HG03521 (cell line): ENCODE measurements at regions not wholly inside any gene's neighbourhood (a gene's known extent, or its start where the extent isn't known, plus 50 kb on each side); places are given as distances from the start of the nearest gene placed in this dataset.

Experiments used
- ATAC-seq: cut with Tn5 transposase; IDR thresholded peaks from one replicate; pipeline ENCODE4 v1.9.1; 2021; ENCODE audit warnings: mild to moderate bottlenecking, moderate library complexity; ENCODE audit not compliant: unreplicated experiment

GRCh38 chr12:93173178-93173957 lies 204.4 kb upstream of the NUDT4 start:
- no peak for ATAC-seq

GRCh38 chr12:93174048-93174447 lies 203.7 kb upstream of the NUDT4 start:
- no peak for ATAC-seq

GRCh38 chr12:93174473-93174872 lies 203.3 kb upstream of the NUDT4 start:
- no peak for ATAC-seq

GRCh38 chr12:93176165-93176564 lies 201.6 kb upstream of the NUDT4 start:
- ATAC-seq: no peak

- no peak for ATAC-seq
These were observed 201.1 kb upstream of the NUDT4 start for GRCh38 chr12:93176610-93177126.

GRCh38 chr12:93177208-93178153 lies 200.2 kb upstream of the NUDT4 start:
- ATAC-seq: no peak

GRCh38 chr12:93178154-93178878 lies 199.4 kb upstream of the NUDT4 start:
- no peak for ATAC-seq

- ATAC-seq: no peak
These were observed 197.9 kb upstream of the NUDT4 start for GRCh38 chr12:93179792-93180191.

- no peak for ATAC-seq
These were observed 197.2 kb upstream of the NUDT4 start for GRCh38 chr12:93180566-93180965.

- no peak for ATAC-seq
These were observed 196.2 kb upstream of the NUDT4 start for GRCh38 chr12:93181409-93181965.

GRCh38 chr12:93183940-93184671 lies 193.6 kb upstream of the NUDT4 start:
- ATAC-seq: peak; percentile 77

GRCh38 chr12:93184672-93185368 lies 192.9 kb upstream of the NUDT4 start:
- ATAC-seq: no peak

GRCh38 chr12:93185369-93185741 lies 192.4 kb upstream of the NUDT4 start:
- ATAC-seq: no peak

- ATAC-seq: no peak
These were observed 191.6 kb upstream of the NUDT4 start for GRCh38 chr12:93186131-93186530.

GRCh38 chr12:93186621-93187020 lies 191.1 kb upstream of the NUDT4 start:
- no peak for ATAC-seq

GRCh38 chr12:93191423-93191822 lies 186.3 kb upstream of the NUDT4 start:
- ATAC-seq: no peak

- no peak for ATAC-seq
These were observed 185.8 kb upstream of the NUDT4 start for GRCh38 chr12:93191956-93192355.

- ATAC-seq: no peak
These were observed 184.8 kb upstream of the NUDT4 start for GRCh38 chr12:93192878-93193277.

GRCh38 chr12:93195511-93195910 lies 182.2 kb upstream of the NUDT4 start:
- no peak for ATAC-seq
